ENCODE measurements at regions not wholly inside any gene's neighbourhood (a gene's known extent, or its start where the extent isn't known, plus 50 kb on each side); places are given as distances from the start of the nearest gene placed in this dataset.

DNA sequence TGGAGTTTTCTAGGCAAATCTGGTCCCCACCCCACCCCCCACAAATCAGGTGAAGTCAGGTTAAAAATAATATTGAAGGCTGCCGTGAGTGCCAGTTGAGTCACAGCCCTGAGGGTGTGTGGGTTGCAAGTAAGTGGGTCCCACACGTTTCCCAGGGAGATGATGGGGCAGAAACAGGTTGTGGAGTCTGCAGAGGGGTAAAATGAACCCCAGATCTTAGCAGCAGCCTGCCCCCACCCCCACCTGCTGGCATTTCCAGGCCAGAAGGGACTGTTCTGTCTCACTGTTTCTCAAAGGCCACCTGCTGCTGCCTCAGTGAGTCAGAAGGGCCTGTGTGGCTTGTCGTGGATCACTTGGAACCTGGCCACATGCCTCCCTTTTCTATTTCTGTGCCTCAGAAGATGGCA, 59.8 kb upstream of the SMNDC1 start:
- Histone ChIP-seq H3K4me1 (ENCODE audit: control insufficient read depth in 1 of 2, insufficient read depth in 2 of 2, low read length in 2 of 2) (no peaks in the 10 kb centered on the region), H3K27ac (ENCODE audit: low read length) (no peak overlapping the region), H3K9me3 (ENCODE audit: control insufficient read depth in 1 of 2, low read length in 2 of 2) (no peaks in the 10 kb centered on the region), H3K4me3 (ENCODE audit: low read depth in 1 of 2, low read length in 2 of 2) (no peak overlapping the region), H3K36me3 (ENCODE audit: control insufficient read depth in 1 of 2, insufficient read depth in 2 of 2, low read length in 2 of 2) (no peaks in the 10 kb centered on the region), H3K27me3 (ENCODE audit: low read depth, low read length) (no peaks in the 10 kb centered on the region)

DNA sequence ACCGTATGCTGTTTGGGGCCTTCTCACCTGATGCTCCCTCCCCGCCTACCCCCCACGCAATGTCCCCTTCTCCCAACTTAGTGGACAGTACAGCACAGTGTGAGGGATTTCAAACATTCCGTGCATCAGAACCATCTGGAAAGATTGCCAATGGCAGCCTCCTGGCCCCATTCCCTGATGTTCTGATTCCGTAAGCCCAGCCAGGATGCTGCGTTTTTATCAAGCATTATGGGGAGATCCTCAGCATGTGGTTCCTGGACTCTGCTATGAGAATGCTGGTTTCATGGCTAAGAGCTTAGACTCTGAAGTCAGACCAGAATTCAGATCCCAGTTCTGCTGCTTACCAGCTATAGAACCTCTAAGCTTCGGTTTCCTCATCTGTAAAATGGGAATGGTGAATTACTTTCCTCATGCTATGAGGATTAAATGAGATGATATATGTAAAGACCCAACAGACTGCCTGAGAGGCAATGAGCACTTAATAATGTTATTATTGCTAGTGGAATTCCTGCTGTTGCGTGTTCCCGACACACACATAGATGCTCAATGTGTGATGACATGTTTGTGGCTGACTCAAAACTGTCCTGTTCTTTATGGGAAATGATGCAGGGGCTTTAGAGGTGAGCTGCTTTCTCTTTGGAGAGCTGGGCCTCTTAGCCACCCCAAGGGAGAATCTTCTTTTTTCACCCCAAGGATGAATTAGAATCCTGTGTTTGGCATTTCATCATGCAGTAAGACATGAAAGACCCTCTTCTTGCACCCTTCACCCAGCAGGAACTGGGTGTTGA, 60.8 kb upstream of the SMNDC1 start:
- no peaks in the 10 kb centered on the region for H3K27me3 ChIP-seq (ENCODE audit: low read depth, low read length)
- H3K4me1 ChIP-seq (ENCODE audit: control insufficient read depth in 1 of 2, insufficient read depth in 2 of 2, low read length in 2 of 2) = no peaks in the 10 kb centered on the region
- no peak overlapping the region for H3K4me3 ChIP-seq (ENCODE audit: low read depth in 1 of 2, low read length in 2 of 2)
- H3K9me3 ChIP-seq (ENCODE audit: control insufficient read depth in 1 of 2, low read length in 2 of 2) = no peaks in the 10 kb centered on the region
- no peak overlapping the region for H3K27ac ChIP-seq (ENCODE audit: low read length)
- no peaks in the 10 kb centered on the region for H3K36me3 ChIP-seq (ENCODE audit: control insufficient read depth in 1 of 2, insufficient read depth in 2 of 2, low read length in 2 of 2)

DNA sequence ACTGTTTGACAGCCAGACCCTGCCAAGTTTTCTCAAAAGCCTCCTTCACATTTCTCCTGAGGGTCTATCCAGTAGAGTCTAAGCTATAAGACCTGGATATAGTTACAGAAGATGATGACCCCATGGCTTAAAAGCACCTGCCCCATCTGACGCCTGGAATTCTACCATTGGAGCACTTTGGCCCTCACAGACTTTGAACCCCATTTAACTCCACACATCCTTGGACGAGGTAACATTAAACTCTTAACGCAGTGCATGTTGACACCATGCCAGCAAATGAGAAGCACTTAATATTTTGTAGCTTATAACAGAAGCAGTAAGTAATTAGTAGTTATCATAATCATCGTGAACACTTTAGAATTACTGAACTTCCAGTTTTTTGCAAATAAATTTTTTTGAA, 61.9 kb upstream of the SMNDC1 start:
- Histone ChIP-seq H3K27me3 (ENCODE audit: low read depth, low read length) (no peaks in the 10 kb centered on the region), H3K9me3 (ENCODE audit: control insufficient read depth in 1 of 2, low read length in 2 of 2) (no peaks in the 10 kb centered on the region), H3K36me3 (ENCODE audit: control insufficient read depth in 1 of 2, insufficient read depth in 2 of 2, low read length in 2 of 2) (no peaks in the 10 kb centered on the region), H3K4me3 (ENCODE audit: low read depth in 1 of 2, low read length in 2 of 2) (no peak overlapping the region), H3K27ac (ENCODE audit: low read length) (no peak overlapping the region), H3K4me1 (ENCODE audit: control insufficient read depth in 1 of 2, insufficient read depth in 2 of 2, low read length in 2 of 2) (no peaks in the 10 kb centered on the region)

DNA sequence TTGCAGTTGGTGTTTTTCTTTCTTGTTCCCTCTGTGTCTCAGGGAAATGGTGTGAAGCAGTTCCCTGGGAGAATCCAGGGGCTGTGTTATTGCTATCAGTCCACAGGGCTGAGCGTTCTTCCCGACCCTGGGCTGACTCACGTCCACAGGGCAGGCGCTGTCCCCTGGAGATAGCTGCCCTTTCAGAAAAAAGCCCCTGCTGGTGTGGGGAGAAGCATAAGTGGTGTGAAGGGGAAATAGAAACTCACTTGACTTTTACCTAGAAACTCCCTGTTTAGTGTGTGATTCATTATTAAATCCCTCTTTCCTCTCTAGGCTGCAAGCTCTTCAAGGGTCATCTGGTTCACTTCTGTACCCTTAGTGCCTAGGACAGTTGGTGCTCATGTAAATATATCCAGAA, 63.3 kb upstream of the SMNDC1 start:
- Histone ChIP-seq H3K36me3 (ENCODE audit: control insufficient read depth in 1 of 2, insufficient read depth in 2 of 2, low read length in 2 of 2) (no peaks in the 10 kb centered on the region), H3K9me3 (ENCODE audit: control insufficient read depth in 1 of 2, low read length in 2 of 2) (no peaks in the 10 kb centered on the region), H3K4me3 (ENCODE audit: low read depth in 1 of 2, low read length in 2 of 2) (no peak overlapping the region), H3K4me1 (ENCODE audit: control insufficient read depth in 1 of 2, insufficient read depth in 2 of 2, low read length in 2 of 2) (no peaks in the 10 kb centered on the region), H3K27me3 (ENCODE audit: low read depth, low read length) (no peaks in the 10 kb centered on the region), H3K27ac (ENCODE audit: low read length) (no peak overlapping the region)

DNA sequence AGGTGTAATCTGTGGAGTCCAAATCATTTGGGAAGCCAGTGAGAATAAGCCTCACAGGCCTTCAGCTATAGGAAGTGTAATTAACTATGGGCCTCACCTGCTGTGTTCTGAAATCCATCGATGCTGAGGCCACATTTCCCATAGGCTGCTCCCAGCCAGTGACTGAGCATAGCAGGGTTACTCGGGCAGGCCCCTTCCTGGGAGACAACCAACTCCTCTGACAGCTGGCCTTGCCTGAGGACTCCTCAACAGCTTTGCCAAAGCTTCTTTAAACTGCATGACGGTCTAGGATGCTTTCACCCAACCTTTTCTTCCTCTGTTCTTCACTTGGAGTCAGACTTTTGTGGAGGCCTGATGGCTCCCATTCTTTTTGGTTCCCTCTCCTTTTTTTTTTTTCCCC, 63.8 kb upstream of the SMNDC1 start:
- Histone ChIP-seq H3K9me3 (ENCODE audit: control insufficient read depth in 1 of 2, low read length in 2 of 2) (no peaks in the 10 kb centered on the region), H3K27me3 (ENCODE audit: low read depth, low read length) (no peaks in the 10 kb centered on the region), H3K27ac (ENCODE audit: low read length) (no peak overlapping the region), H3K36me3 (ENCODE audit: control insufficient read depth in 1 of 2, insufficient read depth in 2 of 2, low read length in 2 of 2) (no peaks in the 10 kb centered on the region), H3K4me1 (ENCODE audit: control insufficient read depth in 1 of 2, insufficient read depth in 2 of 2, low read length in 2 of 2) (no peaks in the 10 kb centered on the region), H3K4me3 (ENCODE audit: low read depth in 1 of 2, low read length in 2 of 2) (no peak overlapping the region)

DNA sequence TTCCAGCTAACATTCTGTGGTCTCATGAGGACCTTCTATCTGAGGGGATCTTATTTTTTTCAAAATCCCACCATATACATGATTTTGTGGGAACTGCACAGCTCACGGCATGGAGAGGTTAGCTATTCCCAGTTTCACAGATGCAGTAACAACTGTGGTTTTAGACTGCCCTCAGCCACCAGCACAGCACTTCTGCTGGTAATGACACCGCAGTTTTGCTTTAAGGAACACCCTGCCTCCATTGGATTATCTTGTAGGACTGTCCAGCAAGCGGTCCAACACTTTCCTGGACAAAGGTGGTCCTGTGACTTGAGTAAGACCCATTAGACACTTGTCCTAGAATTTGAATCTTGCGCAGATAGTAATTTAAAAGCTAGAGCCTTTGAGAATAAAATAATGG, 65.3 kb upstream of the SMNDC1 start:
- no peaks in the 10 kb centered on the region for H3K4me1 ChIP-seq (ENCODE audit: control insufficient read depth in 1 of 2, insufficient read depth in 2 of 2, low read length in 2 of 2)
- no peaks in the 10 kb centered on the region for H3K36me3 ChIP-seq (ENCODE audit: control insufficient read depth in 1 of 2, insufficient read depth in 2 of 2, low read length in 2 of 2)
- H3K4me3 ChIP-seq (ENCODE audit: low read depth in 1 of 2, low read length in 2 of 2) = no peak overlapping the region
- H3K9me3 ChIP-seq (ENCODE audit: control insufficient read depth in 1 of 2, low read length in 2 of 2) = no peaks in the 10 kb centered on the region
- no peaks in the 10 kb centered on the region for H3K27me3 ChIP-seq (ENCODE audit: low read depth, low read length)
- no peak overlapping the region for H3K27ac ChIP-seq (ENCODE audit: low read length)

DNA sequence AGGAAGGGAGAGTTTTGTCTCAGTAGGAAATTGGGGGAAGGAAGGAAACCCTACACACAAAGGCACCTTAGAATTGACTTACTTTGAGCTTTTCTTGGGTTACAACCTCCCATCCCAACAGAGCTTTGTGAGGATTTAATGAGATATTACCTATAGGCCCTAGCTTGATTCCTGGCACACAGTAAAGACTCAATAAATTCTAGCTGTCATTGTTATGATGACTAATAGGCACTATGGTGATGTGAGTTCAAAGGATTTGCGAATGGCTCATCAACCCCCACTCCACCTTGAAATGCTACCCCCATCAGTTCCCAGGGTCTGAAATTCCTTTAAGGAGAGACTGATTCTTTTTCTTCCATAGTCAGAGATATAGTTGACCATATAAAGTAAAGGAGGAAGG, 67.9 kb upstream of the SMNDC1 start:
- Histone ChIP-seq H3K36me3 (ENCODE audit: control insufficient read depth in 1 of 2, insufficient read depth in 2 of 2, low read length in 2 of 2) (no peaks in the 10 kb centered on the region), H3K27me3 (ENCODE audit: low read depth, low read length) (no peaks in the 10 kb centered on the region), H3K9me3 (ENCODE audit: control insufficient read depth in 1 of 2, low read length in 2 of 2) (no peaks in the 10 kb centered on the region), H3K4me1 (ENCODE audit: control insufficient read depth in 1 of 2, insufficient read depth in 2 of 2, low read length in 2 of 2) (no peaks in the 10 kb centered on the region), H3K4me3 (ENCODE audit: low read depth in 1 of 2, low read length in 2 of 2) (no peak overlapping the region), H3K27ac (ENCODE audit: low read length) (no peak overlapping the region)

DNA sequence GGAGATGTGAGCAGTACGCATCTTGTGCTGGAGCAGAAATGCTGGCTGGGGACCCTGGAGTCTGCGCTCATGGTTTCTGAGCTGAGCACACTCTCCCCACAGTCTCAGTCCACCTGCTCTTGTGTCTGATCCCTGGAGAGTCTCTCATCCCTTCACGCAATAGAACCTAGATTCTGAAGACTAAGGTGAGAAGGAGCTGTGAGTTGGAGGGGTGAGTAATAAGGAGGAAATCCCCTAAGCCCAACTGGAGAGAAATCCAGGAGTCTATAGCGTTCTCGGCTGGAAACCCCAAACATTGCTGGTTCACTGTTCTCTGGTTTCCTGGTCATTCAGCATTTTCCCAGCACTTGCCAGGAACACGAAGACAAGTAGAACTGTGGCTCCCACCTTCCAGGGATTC, 68.3 kb upstream of the SMNDC1 start:
- no peaks in the 10 kb centered on the region for H3K36me3 ChIP-seq (ENCODE audit: control insufficient read depth in 1 of 2, insufficient read depth in 2 of 2, low read length in 2 of 2)
- no peak overlapping the region for H3K27ac ChIP-seq (ENCODE audit: low read length)
- H3K27me3 ChIP-seq (ENCODE audit: low read depth, low read length) = no peaks in the 10 kb centered on the region

DNA sequence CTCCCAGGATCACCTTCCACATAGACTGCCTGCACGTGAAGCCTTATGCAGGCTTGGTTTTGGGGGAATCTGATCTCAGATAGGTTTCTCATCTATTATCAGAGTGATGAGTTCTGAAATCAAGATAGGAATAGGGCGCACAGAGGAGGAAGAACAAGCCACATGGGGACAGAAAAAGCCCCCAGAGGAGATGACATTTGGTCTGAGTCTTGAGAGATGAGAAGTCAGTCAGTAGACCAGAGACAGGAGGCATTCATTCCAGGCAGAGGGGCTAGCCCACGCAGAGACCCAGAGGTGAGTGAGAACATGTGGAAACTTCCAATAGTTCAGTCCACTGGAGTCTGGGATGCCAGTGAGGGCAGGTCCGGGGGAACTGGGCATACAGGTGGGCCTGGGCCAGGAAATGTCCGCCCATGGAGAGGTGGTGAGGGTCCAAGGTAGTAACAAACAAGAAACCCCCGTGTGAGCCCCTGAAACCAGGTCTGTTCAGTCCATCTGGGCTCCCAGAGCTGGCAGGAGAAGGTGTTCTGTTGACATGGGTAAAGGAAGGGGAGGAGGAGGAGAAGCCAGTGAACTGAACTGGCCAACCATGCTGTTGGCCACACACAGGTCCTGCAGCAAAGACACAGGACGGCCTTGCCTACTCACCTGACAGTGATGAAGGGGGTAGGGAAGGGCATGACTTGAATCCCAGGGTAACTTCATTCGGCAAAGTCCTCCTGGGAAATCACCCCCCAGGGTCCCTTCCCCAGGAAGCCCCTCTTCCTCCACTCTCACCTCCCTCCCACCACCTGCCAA, 69.3 kb upstream of the SMNDC1 start:
- no peaks in the 10 kb centered on the region for H3K4me1 ChIP-seq (ENCODE audit: control insufficient read depth in 1 of 2, insufficient read depth in 2 of 2, low read length in 2 of 2)
- no peak overlapping the region for H3K27ac ChIP-seq (ENCODE audit: low read length)
- no peaks in the 10 kb centered on the region for H3K9me3 ChIP-seq (ENCODE audit: control insufficient read depth in 1 of 2, low read length in 2 of 2)
- H3K4me3 ChIP-seq (ENCODE audit: low read depth in 1 of 2, low read length in 2 of 2) = no peak overlapping the region
- H3K27me3 ChIP-seq (ENCODE audit: low read depth, low read length) = no peaks in the 10 kb centered on the region
- H3K36me3 ChIP-seq (ENCODE audit: control insufficient read depth in 1 of 2, insufficient read depth in 2 of 2, low read length in 2 of 2) = no peaks in the 10 kb centered on the region

More for the DNA sequence above, 68.3 kb upstream of the SMNDC1 start:
- H3K9me3 ChIP-seq (ENCODE audit: control insufficient read depth in 1 of 2, low read length in 2 of 2) = no peaks in the 10 kb centered on the region
- no peaks in the 10 kb centered on the region for H3K4me1 ChIP-seq (ENCODE audit: control insufficient read depth in 1 of 2, insufficient read depth in 2 of 2, low read length in 2 of 2)
- no peak overlapping the region for H3K4me3 ChIP-seq (ENCODE audit: low read depth in 1 of 2, low read length in 2 of 2)

DNA sequence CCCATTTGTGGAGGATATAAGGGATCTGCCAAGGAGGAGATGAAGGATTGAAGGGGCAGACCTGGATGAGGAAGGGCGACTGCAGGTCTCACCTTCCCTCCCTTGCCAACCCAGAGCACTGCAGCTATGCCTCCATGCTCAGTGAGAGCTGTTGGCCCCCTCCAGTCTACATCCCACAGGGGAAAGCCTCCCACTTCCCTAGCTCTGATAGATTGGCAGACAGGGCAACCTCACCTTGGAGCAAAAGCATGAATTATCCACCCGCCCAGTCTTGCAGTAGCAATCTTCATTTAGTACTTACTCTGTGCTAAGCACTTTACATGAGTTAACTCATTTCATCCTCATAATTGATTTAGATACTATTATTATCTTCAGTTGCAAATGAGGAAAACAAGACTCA, 70.4 kb upstream of the SMNDC1 start:
- no peaks in the 10 kb centered on the region for H3K27me3 ChIP-seq (ENCODE audit: low read depth, low read length)
- no peaks in the 10 kb centered on the region for H3K36me3 ChIP-seq (ENCODE audit: control insufficient read depth in 1 of 2, insufficient read depth in 2 of 2, low read length in 2 of 2)
- H3K4me3 ChIP-seq (ENCODE audit: low read depth in 1 of 2, low read length in 2 of 2) = no peak overlapping the region
- H3K27ac ChIP-seq (ENCODE audit: low read length) = no peak overlapping the region
- H3K9me3 ChIP-seq (ENCODE audit: control insufficient read depth in 1 of 2, low read length in 2 of 2) = no peaks in the 10 kb centered on the region
- no peaks in the 10 kb centered on the region for H3K4me1 ChIP-seq (ENCODE audit: control insufficient read depth in 1 of 2, insufficient read depth in 2 of 2, low read length in 2 of 2)

DNA sequence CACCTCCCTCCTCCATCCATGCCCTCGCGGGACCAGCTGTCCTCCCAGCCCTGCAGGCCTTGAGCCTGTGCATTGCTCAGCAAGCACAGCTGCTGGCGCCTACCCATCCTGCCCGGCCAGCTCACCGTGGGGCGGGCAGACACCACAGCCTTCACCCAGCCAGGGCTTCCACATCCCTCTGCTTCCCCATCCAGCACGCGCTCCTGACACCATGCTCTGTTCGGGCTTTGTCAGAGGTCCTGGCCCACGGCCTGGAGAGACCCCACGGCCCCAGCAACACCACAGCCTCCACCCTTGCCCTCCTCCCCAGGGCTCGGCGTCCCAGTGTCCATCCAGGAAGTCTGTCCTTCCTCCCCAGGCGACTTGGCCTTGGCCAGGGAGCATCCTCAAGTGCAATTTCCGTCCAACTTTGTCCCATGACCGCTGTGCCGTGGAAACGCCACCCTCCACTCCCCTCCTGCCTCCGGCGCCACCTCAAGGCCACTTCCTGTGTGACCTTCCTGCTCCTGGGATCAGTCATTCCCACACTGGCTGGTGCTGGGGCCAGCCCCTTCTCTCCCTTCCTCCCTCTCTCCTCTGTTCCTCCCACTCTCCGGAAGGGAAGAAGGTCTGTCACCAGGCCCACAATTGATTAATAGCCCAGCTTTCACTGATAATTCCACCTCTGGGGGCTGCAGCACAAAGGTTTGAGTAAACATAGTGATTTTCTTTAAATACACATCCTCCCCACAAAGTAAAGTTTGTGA, 71.5 kb upstream of the SMNDC1 start:
- Histone ChIP-seq H3K27ac (ENCODE audit: low read length) (no peak overlapping the region), H3K36me3 (ENCODE audit: control insufficient read depth in 1 of 2, insufficient read depth in 2 of 2, low read length in 2 of 2) (no peaks in the 10 kb centered on the region), H3K9me3 (ENCODE audit: control insufficient read depth in 1 of 2, low read length in 2 of 2) (no peaks in the 10 kb centered on the region), H3K4me1 (ENCODE audit: control insufficient read depth in 1 of 2, insufficient read depth in 2 of 2, low read length in 2 of 2) (no peaks in the 10 kb centered on the region), H3K27me3 (ENCODE audit: low read depth, low read length) (no peaks in the 10 kb centered on the region), H3K4me3 (ENCODE audit: low read depth in 1 of 2, low read length in 2 of 2) (no peak overlapping the region)

Measured in muscle layer of duodenum (tissue), 2 donors.